DND-41 (cell line): ENCODE measurements at regions not wholly inside any gene's neighbourhood (a gene's known extent, or its start where the extent isn't known, plus 50 kb on each side); places are given as distances from the start of the nearest gene placed in this dataset.

Experiments used
- ATAC-seq: fragments of 200-7000 bp; cut with Tn5 transposase; 3 replicates; pipeline ENCODE4 v1.9.1; 2021; ENCODE audit warnings: low read depth; ENCODE audit not compliant: insufficient read depth
- DNase-seq: peaks from one replicate; pipeline ENCODE4 v3.0.0-alpha.2; 2020
- H2AFZ ChIP-seq: 2 replicates; pipeline ENCODE4 v1.6.0; 2012; ENCODE audit warnings: low read depth, low read length
- H3K27ac ChIP-seq: 2 replicates; pipeline ENCODE4 v1.5.1; 2012; ENCODE audit warnings: low read length, inconsistent platforms
- H3K27me3 ChIP-seq: fragments of 200-600 bp; sonication (generic); 2 replicates; pipeline ENCODE4 v1.6.0; 2012; ENCODE audit warnings: low read length, mild to moderate bottlenecking, inconsistent platforms; ENCODE audit not compliant: insufficient read depth, poor library complexity
- H3K36me3 ChIP-seq: 2 replicates; pipeline ENCODE4 v1.5.1; 2012; ENCODE audit warnings: low read length, inconsistent platforms; ENCODE audit not compliant: insufficient read depth
- H3K4me1 ChIP-seq: 2 replicates; pipeline ENCODE4 v1.5.1; 2012; ENCODE audit warnings: mild to moderate bottlenecking, low read length; ENCODE audit not compliant: insufficient read depth
- H3K4me2 ChIP-seq: 2 replicates; pipeline ENCODE4 v1.6.0; 2012; ENCODE audit warnings: mild to moderate bottlenecking, moderate library complexity, low read length, inconsistent platforms; ENCODE audit not compliant: insufficient read depth
- H3K4me3 ChIP-seq, 2 experiments: fragments of 200-600 bp in 1 of 2; shearing (Covaris generic) in 1 of 2; 2 replicates each; pipeline ENCODE4 v1.5.1; 2012 to 2016; ENCODE audit warnings: inconsistent platforms in 2 of 2, low read length in 2 of 2, mild to moderate bottlenecking in 2 of 2, low read depth in 1 of 2, moderate library complexity in 1 of 2
- H3K79me2 ChIP-seq: 2 replicates; pipeline ENCODE4 v1.6.0; 2012; ENCODE audit warnings: low read length, inconsistent platforms; ENCODE audit not compliant: insufficient read depth
- H3K9ac ChIP-seq: 2 replicates; pipeline ENCODE4 v1.6.0; 2012; ENCODE audit warnings: low read depth, mild to moderate bottlenecking, inconsistent platforms, low read length, moderate library complexity
- H3K9me3 ChIP-seq: 2 replicates; pipeline ENCODE4 v1.5.1; 2012; ENCODE audit warnings: low read length, moderate library complexity, mild to moderate bottlenecking, inconsistent platforms; ENCODE audit not compliant: insufficient read depth, severe bottlenecking
- H4K20me1 ChIP-seq: 2 replicates; pipeline ENCODE4 v1.6.0; 2012; ENCODE audit warnings: low read length; ENCODE audit not compliant: insufficient read depth
- EZH2 ChIP-seq: IDR thresholded peaks from 3 replicates; pipeline ENCODE4 v1.6.1; 2012; ENCODE audit warnings: borderline replicate concordance, low read depth, mild to moderate bottlenecking, moderate library complexity, low read length, inconsistent platforms; ENCODE audit not compliant: severe bottlenecking
- TF ChIP-seq, protein P1 (sequence below): IDR thresholded peaks from 2 replicates; pipeline ENCODE4 v1.5.1; 2012; ENCODE audit warnings: borderline replicate concordance, low read length, moderate library complexity, mild to moderate bottlenecking; ENCODE audit not compliant: poor library complexity, severe bottlenecking; ENCODE audit errors: extremely low read depth

GRCh38 chr6:27019651-27020552 lies 227.6 kb upstream of the PRSS16 start:
- TF ChIP-seq, protein P1, sequence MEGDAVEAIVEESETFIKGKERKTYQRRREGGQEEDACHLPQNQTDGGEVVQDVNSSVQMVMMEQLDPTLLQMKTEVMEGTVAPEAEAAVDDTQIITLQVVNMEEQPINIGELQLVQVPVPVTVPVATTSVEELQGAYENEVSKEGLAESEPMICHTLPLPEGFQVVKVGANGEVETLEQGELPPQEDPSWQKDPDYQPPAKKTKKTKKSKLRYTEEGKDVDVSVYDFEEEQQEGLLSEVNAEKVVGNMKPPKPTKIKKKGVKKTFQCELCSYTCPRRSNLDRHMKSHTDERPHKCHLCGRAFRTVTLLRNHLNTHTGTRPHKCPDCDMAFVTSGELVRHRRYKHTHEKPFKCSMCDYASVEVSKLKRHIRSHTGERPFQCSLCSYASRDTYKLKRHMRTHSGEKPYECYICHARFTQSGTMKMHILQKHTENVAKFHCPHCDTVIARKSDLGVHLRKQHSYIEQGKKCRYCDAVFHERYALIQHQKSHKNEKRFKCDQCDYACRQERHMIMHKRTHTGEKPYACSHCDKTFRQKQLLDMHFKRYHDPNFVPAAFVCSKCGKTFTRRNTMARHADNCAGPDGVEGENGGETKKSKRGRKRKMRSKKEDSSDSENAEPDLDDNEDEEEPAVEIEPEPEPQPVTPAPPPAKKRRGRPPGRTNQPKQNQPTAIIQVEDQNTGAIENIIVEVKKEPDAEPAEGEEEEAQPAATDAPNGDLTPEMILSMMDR: no peak
- TF ChIP-seq EZH2: no peak
- no peaks in the 10 kb centered on the region for H3K9me3 ChIP-seq
- DNase-seq (no peak), ATAC-seq (no peak)
- no peak overlapping the region for H3K4me3 ChIP-seq
- H3K79me2 ChIP-seq: no peaks in the 10 kb centered on the region
- peaks cover 5% of the 10 kb centered on the region for H3K27me3 ChIP-seq
- H3K27ac ChIP-seq: no peak overlapping the region
- H4K20me1 ChIP-seq: no peaks in the 10 kb centered on the region
- H3K4me1 ChIP-seq: no peaks in the 10 kb centered on the region
- no peak overlapping the region for H2AFZ ChIP-seq
- H3K9ac ChIP-seq: no peak overlapping the region
- no peaks in the 10 kb centered on the region for H3K36me3 ChIP-seq
- no peak overlapping the region for H3K4me2 ChIP-seq

DNA sequence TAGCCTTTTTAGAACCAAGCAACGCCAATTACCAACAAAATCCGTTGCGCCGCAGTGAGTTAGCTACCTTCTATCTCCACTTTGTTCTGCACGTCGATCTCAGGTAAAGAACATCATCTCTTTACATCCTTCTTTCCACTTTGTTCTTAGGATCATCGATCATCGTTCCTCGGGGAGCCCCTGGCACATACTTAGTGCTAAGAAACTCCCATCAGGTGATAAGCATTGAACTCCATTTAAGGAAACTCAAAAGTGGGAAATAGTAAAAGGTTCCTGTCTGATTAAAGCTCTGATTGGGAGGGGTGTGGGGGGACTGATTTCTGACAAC lies 227.0 kb upstream of the PRSS16 start:
- ATAC-seq: no peak
- H3K27me3 ChIP-seq: peaks cover 5% of the 10 kb centered on the region
- H3K27ac ChIP-seq: no peak overlapping the region
- no peak for DNase-seq
- no peak overlapping the region for H3K4me2 ChIP-seq
- no peaks in the 10 kb centered on the region for H3K4me1 ChIP-seq
- no peaks in the 10 kb centered on the region for H4K20me1 ChIP-seq
- no peaks in the 10 kb centered on the region for H3K79me2 ChIP-seq
- TF ChIP-seq EZH2: no peak
- H3K9ac ChIP-seq: no peak overlapping the region
- no peaks in the 10 kb centered on the region for H3K36me3 ChIP-seq
- H2AFZ ChIP-seq: no peak overlapping the region
- no peaks in the 10 kb centered on the region for H3K9me3 ChIP-seq
- no peak overlapping the region for H3K4me3 ChIP-seq

DNA sequence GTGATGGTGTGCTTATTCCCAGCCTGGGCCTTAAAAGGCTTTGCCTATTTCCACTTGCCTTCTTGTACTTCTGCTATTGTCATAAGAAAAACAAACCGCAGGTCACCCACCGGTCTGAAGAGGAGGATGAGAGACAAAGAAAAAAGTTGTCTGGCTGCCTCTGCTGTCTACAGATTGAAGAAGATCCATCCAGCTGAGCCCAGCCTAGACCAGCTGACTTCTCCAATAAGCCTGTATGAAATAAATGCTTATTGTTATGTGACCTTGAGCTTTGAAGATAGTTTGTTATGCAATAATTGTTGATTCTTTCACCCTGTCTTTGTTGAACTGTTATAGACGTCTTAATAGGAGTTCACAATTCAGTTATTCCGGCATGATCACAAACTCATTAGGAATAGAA lies 223.8 kb upstream of the PRSS16 start:
- H3K4me1 ChIP-seq: no peaks in the 10 kb centered on the region
- no peak for DNase-seq
- no peak overlapping the region for H3K4me2 ChIP-seq
- no peaks in the 10 kb centered on the region for H3K79me2 ChIP-seq
- H3K27me3 ChIP-seq: peaks cover 8% of the 10 kb centered on the region
- no peak overlapping the region for H3K27ac ChIP-seq
- no peaks in the 10 kb centered on the region for H4K20me1 ChIP-seq
- ATAC-seq: no peak
- TF ChIP-seq EZH2: no peak
- TF ChIP-seq, protein P1: no peak
- no peak overlapping the region for H3K9ac ChIP-seq
- H3K4me3 ChIP-seq: no peak overlapping the region
- no peaks in the 10 kb centered on the region for H3K9me3 ChIP-seq
- H2AFZ ChIP-seq: no peak overlapping the region
- H3K36me3 ChIP-seq: no peaks in the 10 kb centered on the region

DNA sequence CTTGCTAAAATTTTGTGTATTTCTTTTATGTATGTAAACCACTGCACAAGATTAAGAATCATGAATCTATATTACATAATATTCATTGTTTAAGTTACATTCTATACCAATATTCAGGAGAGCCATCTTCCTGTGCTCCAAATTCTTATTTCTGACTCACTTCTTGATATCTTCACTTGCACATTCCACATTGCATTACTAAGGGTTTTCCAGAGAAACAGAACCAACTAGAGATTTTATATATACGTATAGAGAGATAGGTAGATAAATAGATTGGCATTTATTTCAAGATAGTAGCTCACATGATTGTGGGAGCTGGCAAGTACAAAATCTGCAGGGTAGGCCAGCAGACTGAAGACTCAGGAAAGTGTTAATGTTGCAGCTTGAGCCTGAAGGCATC lies 222.2 kb upstream of the PRSS16 start:
- Histone ChIP-seq H3K4me1 (no peaks in the 10 kb centered on the region), H3K4me3 (no peak overlapping the region), H3K9me3 (no peaks in the 10 kb centered on the region), H2AFZ (no peak overlapping the region), H3K9ac (no peak overlapping the region), H3K27ac (no peak overlapping the region), H3K36me3 (no peaks in the 10 kb centered on the region), H4K20me1 (no peaks in the 10 kb centered on the region), H3K27me3 (peaks cover 8% of the 10 kb centered on the region), H3K79me2 (no peaks in the 10 kb centered on the region), H3K4me2 (no peak overlapping the region)
- no peak for DNase-seq
- no peak for TF ChIP-seq EZH2
- TF ChIP-seq, protein P1: no peak
- no peak for ATAC-seq
